ENCODE measurements at regions not wholly inside any gene's neighbourhood (a gene's known extent, or its start where the extent isn't known, plus 50 kb on each side); places are given as distances from the start of the nearest gene placed in this dataset.

- no peak for TF ChIP-seq ARHGAP35 (CRISPR knock-in tag; IDR thresholded peaks at IDR 0.05; ENCODE audit: borderline replicate concordance)
- TF ChIP-seq ZNF264 (CRISPR knock-in tag; IDR thresholded peaks at IDR 0.05), result no peak
- TF ChIP-seq ZNF124 (CRISPR knock-in tag; IDR thresholded peaks at IDR 0.05), result no peak
- no peak for TF ChIP-seq ZNF567 (CRISPR knock-in tag; IDR thresholded peaks at IDR 0.05; ENCODE audit: borderline replicate concordance)
- TF ChIP-seq CEBPG (CRISPR knock-in tag; IDR thresholded peaks at IDR 0.05), result no peak
Measured at GRCh38 chr2:181143790-181144300, 163.4 kb downstream of the UBE2E3 start (continued).

DNA sequence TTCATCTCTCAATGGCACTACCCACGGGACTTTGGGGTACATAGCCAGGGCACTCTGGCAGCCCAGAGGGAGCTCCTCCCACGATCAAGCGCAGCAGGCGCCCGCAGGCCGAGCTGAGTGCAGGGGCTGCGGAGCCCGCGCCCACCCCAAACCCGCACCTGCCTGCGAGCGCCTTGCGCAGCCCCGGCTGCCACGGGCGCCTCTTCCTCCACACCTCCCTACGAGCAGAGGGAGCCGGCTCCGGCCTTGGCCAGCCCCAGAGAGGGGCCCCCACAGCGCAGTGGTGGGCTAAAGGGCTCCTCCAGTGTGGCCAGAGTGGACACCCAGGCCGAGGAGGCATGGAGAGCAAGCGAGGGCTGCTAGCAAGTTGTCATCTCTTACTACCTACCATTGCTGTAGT, 165.2 kb downstream of the UBE2E3 start:
- H4K20me1 ChIP-seq (ENCODE audit: insufficient read depth, low read length), result no peaks in the 10 kb centered on the region
- no peak overlapping the region for H3K27ac ChIP-seq (ENCODE audit: extremely low read length, insufficient read depth, low read length)
- H3K36me3 ChIP-seq (replicated peaks in 1 of 2; ENCODE audit: control insufficient read depth in 1 of 2, insufficient read depth in 2 of 2, low read length in 2 of 2), result no peaks in the 10 kb centered on the region
- intact Hi-C loops (cut with micrococcal nuclease; ENCODE audit: unreplicated experiment) (no loop called here), in situ Hi-C loops (cut with HindIII; ENCODE audit: extremely low pct_ligation_motif_present, low pct_unique_long_range_greater_than_20kb) (no loop called here)
- WGBS (ENCODE audit: low lambda C conversion rate), result 73% methylated on average over 21 of the region's 22 CpGs
- H3K79me2 ChIP-seq (ENCODE audit: insufficient read depth, low read length), result no peaks in the 10 kb centered on the region
- H3K4me3 ChIP-seq (replicated peaks in 1 of 3; ENCODE audit: insufficient read depth in 1 of 3, low read depth in 2 of 3, low read length in 3 of 3), result no peak overlapping the region
- POLR2A ChIA-PET, result no interaction called here
- no peak overlapping the region for H2AFZ ChIP-seq (ENCODE audit: low read length)
- DNase-seq (ENCODE audit: low spot score), result no peak
- peak; percentile 43; the same call in 2 of the 3 replicates for ATAC-seq
- TF ChIP-seq SETDB1 (CRISPR knock-in tag; IDR thresholded peaks at IDR 0.05; ENCODE audit: borderline replicate concordance) (no peak), ZMYM4 (CRISPR knock-in tag; IDR thresholded peaks at IDR 0.05) (no peak), ELF1 (CRISPR knock-in tag; IDR thresholded peaks at IDR 0.05) (no peak), SNAI1 (CRISPR knock-in tag; IDR thresholded peaks at IDR 0.05; ENCODE audit: borderline replicate concordance) (no peak), FIP1L1 (IDR thresholded peaks at IDR 0.05; ENCODE audit: borderline replicate concordance, insufficient read depth, low read depth, low read length) (no peak)
- TF ChIP-seq, protein P1, sequence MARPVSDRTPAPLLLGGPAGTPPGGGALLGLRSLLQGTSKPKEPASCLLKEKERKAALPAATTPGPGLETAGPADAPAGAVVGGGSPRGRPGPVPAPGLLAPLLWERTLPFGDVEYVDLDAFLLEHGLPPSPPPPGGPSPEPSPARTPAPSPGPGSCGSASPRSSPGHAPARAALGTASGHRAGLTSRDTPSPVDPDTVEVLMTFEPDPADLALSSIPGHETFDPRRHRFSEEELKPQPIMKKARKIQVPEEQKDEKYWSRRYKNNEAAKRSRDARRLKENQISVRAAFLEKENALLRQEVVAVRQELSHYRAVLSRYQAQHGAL (CRISPR knock-in tag; IDR thresholded peaks at IDR 0.05; ENCODE audit: not compliant biosample characterization), result no peak
- H3K27me3 ChIP-seq (ENCODE audit: control insufficient read depth in 1 of 2, insufficient read depth in 2 of 2, low read length in 2 of 2), result no peaks in the 10 kb centered on the region
- no peaks in the 10 kb centered on the region for H3K4me1 ChIP-seq (ENCODE audit: insufficient read depth, low read length)
- no peak overlapping the region for H3K4me2 ChIP-seq (ENCODE audit: low read depth, low read length)
- H3K9me3 ChIP-seq (ENCODE audit: low read length), result no peaks in the 10 kb centered on the region
- no peak for FAIRE-seq
- CTCF ChIA-PET (ENCODE audit: low intra/inter-chr PET ratio, low total read pairs), result no interaction called here
- BruUV-seq (replicated peaks), result no TSS peak
- H3K9ac ChIP-seq (ENCODE audit: insufficient read depth, low read depth, low read length), result no peak overlapping the region

Data from HepG2 (cell line).